H1 (cell line): ENCODE measurements at regions not wholly inside any gene's neighbourhood (a gene's known extent, or its start where the extent isn't known, plus 50 kb on each side); places are given as distances from the start of the nearest gene placed in this dataset.
"Not testable (repeated sequence)": the region's sequence is repeated elsewhere in the genome, so short reads cannot be mapped to it uniquely, and the experiment has no call there.

Experiments
- CTCF ChIA-PET: fragments of 300-600 bp; sonication (Branson Sonifier 250); formaldehyde crosslinking; loops from one replicate; lab custom pipeline; 2021; ENCODE audit not compliant: partially characterized antibody; lab: Charles Lee
- POLR2A ChIA-PET: fragments of 300-600 bp; sonication (Branson Sonifier 250); formaldehyde crosslinking; loops from one replicate; lab custom pipeline; 2021; ENCODE audit warnings: inconsistent platforms; ENCODE audit not compliant: partially characterized antibody; lab: Charles Lee
- DNase-seq, 2 experiments: peaks; one replicate each; pipeline versions ENCODE4 v3.0.0 to v3.0.0-alpha.2; 2010 to 2022; ENCODE audit warnings: low spot score in 2 of 2, low read depth in 1 of 2, mixed read lengths in 1 of 2
- FAIRE-seq: peaks from 2 replicates; lab custom pipeline; 2011; peaks lifted over from hg19 to GRCh38; lab: Jason Lieb, UNC
- H2AFZ ChIP-seq: 2 replicates; pipeline ENCODE4 v1.8.1; 2012; ENCODE audit warnings: low read length, inconsistent platforms
- H2AK5ac ChIP-seq: 2 replicates; pipeline ENCODE4 v1.6.1; 2013; ENCODE audit warnings: low read depth, low read length
- H2BK120ac ChIP-seq: replicated peaks from 2 replicates; pipeline ENCODE3; 2013; ENCODE audit warnings: low read depth, low read length, inconsistent platforms
- H2BK12ac ChIP-seq: 2 replicates; pipeline ENCODE4 v1.6.1; 2013; ENCODE audit warnings: low read depth, low read length
- H2BK15ac ChIP-seq: 2 replicates; pipeline ENCODE4 v1.6.1; 2013; ENCODE audit warnings: low read length
- H2BK20ac ChIP-seq: 2 replicates; pipeline ENCODE4 v1.6.1; 2013; ENCODE audit warnings: low read length
- H2BK5ac ChIP-seq: 2 replicates; pipeline ENCODE4 v1.6.1; 2013; ENCODE audit warnings: low read depth, low read length
- H3K14ac ChIP-seq: 2 replicates; pipeline ENCODE4 v1.6.1; 2013; ENCODE audit warnings: inconsistent platforms; ENCODE audit not compliant: insufficient read length
- H3K18ac ChIP-seq: 2 replicates; pipeline ENCODE4 v1.6.1; 2013; ENCODE audit warnings: low read length; ENCODE audit errors: extremely low read depth
- H3K23ac ChIP-seq: 2 replicates; pipeline ENCODE4 v1.6.1; 2013; ENCODE audit warnings: inconsistent platforms; ENCODE audit not compliant: insufficient read length
- H3K23me2 ChIP-seq: 2 replicates; pipeline ENCODE4 v1.6.1; 2013; ENCODE audit warnings: low read depth, low read length
- H3K27ac ChIP-seq: 2 replicates; pipeline ENCODE4 v1.6.1; 2011; ENCODE audit warnings: low read depth, low read length, inconsistent platforms
- H3K27me3 ChIP-seq, 4 experiments: replicated peaks in 1 of 4; 1 replicate in 1 of 4; 2 replicates in 3 of 4; pipeline versions ENCODE4 v1.6.1 to v1.8.1; 2011 to 2013; ENCODE audit warnings: low read length in 3 of 4, mild to moderate bottlenecking in 3 of 4, inconsistent platforms in 2 of 4, mixed read lengths in 2 of 4, moderate library complexity in 1 of 4; ENCODE audit not compliant: control insufficient read depth in 3 of 4, insufficient read depth in 3 of 4; ENCODE audit errors: extremely low read depth in 1 of 4
- H3K36me3 ChIP-seq, 4 experiments: 2 replicates each; pipeline versions ENCODE4 v1.6.1 to v1.8.1; 2011 to 2013; ENCODE audit warnings: mild to moderate bottlenecking in 4 of 4, low read length in 3 of 4, moderate library complexity in 2 of 4, control low read depth in 1 of 4, inconsistent platforms in 1 of 4; ENCODE audit not compliant: insufficient read depth in 4 of 4, control insufficient read depth in 2 of 4
- H3K4ac ChIP-seq: replicated peaks from 2 replicates; pipeline ENCODE3; 2013; ENCODE audit warnings: low read length, low read depth, mixed read lengths, inconsistent platforms; ENCODE audit not compliant: insufficient read length
- H3K4me1 ChIP-seq, 4 experiments: replicated peaks in 1 of 4; 1 replicate in 1 of 4; 2 replicates in 3 of 4; pipeline versions ENCODE4 v1.6.1 to v1.8.1; 2011 to 2013; ENCODE audit warnings: low read length in 3 of 4, inconsistent platforms in 2 of 4, mixed read lengths in 1 of 4; ENCODE audit not compliant: insufficient read depth in 4 of 4, control insufficient read depth in 3 of 4
- H3K4me2 ChIP-seq, 2 experiments: 2 replicates each; pipeline versions ENCODE4 v1.6.1 to v1.8.1; 2011 to 2013; ENCODE audit warnings: low read depth in 2 of 2, low read length in 2 of 2, control low read depth in 1 of 2, inconsistent platforms in 1 of 2, mild to moderate bottlenecking in 1 of 2; ENCODE audit not compliant: insufficient read depth in 1 of 2
- H3K4me3 ChIP-seq, 4 experiments: fragments of 200-600, 300-600 bp in 1 of 4; sonication (generic), shearing (Covaris generic), sonication (Bioruptor Twin) in 1 of 4; 2 replicates each; pipeline versions ENCODE4 v1.5.1 to v1.8.1; 2011 to 2016; ENCODE audit warnings: low read length in 4 of 4, low read depth in 3 of 4, control low read depth in 2 of 4, inconsistent platforms in 2 of 4, mild to moderate bottlenecking in 2 of 4, mixed read lengths in 1 of 4, moderate library complexity in 1 of 4; ENCODE audit not compliant: insufficient read depth in 2 of 4; ENCODE audit errors: extremely low read depth in 1 of 4
- H3K56ac ChIP-seq: replicated peaks from 2 replicates; pipeline ENCODE3; 2013; ENCODE audit warnings: low read depth, mild to moderate bottlenecking, mixed read lengths, low read length, inconsistent platforms; ENCODE audit not compliant: insufficient read length
- H3K79me1 ChIP-seq: 2 replicates; pipeline ENCODE4 v1.6.1; 2013; ENCODE audit warnings: low read depth, low read length, control low read depth
- H3K79me2 ChIP-seq, 2 experiments: 2 replicates each; pipeline versions ENCODE4 v1.6.1 to v1.8.1; 2012 to 2013; ENCODE audit warnings: low read length in 2 of 2, mild to moderate bottlenecking in 2 of 2, inconsistent platforms in 1 of 2; ENCODE audit not compliant: insufficient read depth in 2 of 2, control insufficient read depth in 1 of 2
- H3K9ac ChIP-seq, 4 experiments: replicated peaks in 1 of 4; 1 replicate in 1 of 4; 2 replicates in 3 of 4; pipeline versions ENCODE4 v1.6.1 to v1.8.1; 2011 to 2013; ENCODE audit warnings: low read depth in 3 of 4, low read length in 3 of 4, control low read depth in 2 of 4, mild to moderate bottlenecking in 2 of 4, moderate library complexity in 2 of 4, inconsistent platforms in 1 of 4; ENCODE audit errors: extremely low read depth in 1 of 4
- H3K9me3 ChIP-seq, 2 experiments: 2 replicates each; pipeline versions ENCODE4 v1.6.1 to v1.8.1; 2012 to 2013; ENCODE audit warnings: mild to moderate bottlenecking in 2 of 2, moderate library complexity in 2 of 2, control low read depth in 1 of 2, inconsistent platforms in 1 of 2, low read depth in 1 of 2, low read length in 1 of 2, mixed read lengths in 1 of 2; ENCODE audit not compliant: insufficient read depth in 2 of 2
- H4K20me1 ChIP-seq, 2 experiments: replicated peaks in 1 of 2; 2 replicates each; pipeline versions ENCODE3 to v1.8.1; 2011 to 2013; ENCODE audit warnings: inconsistent platforms in 2 of 2, low read length in 2 of 2, mild to moderate bottlenecking in 1 of 2; ENCODE audit not compliant: insufficient read depth in 2 of 2, control insufficient read depth in 1 of 2
- H4K5ac ChIP-seq: 2 replicates; pipeline ENCODE4 v1.6.1; 2013; ENCODE audit warnings: low read length, low read depth, mixed read lengths, inconsistent platforms; ENCODE audit not compliant: insufficient read length
- H4K8ac ChIP-seq: 2 replicates; pipeline ENCODE4 v1.8.0; 2013; ENCODE audit warnings: mild to moderate bottlenecking, moderate library complexity, low read length, inconsistent platforms; ENCODE audit not compliant: insufficient read depth; ENCODE audit errors: extremely low read depth
- H4K91ac ChIP-seq: replicated peaks from 2 replicates; pipeline ENCODE3; 2013; ENCODE audit warnings: low read length, mixed read lengths, inconsistent platforms; ENCODE audit not compliant: insufficient read length
- WGBS, 2 experiments: shearing (Covaris generic) in 1 of 2; methylation state at CpG; one replicate each; pipeline versions ENCODE4 v1.1.6 to v1.1.7; 2013 to 2015; ENCODE audit warnings: low lambda C conversion rate in 2 of 2, mixed read lengths in 2 of 2, inconsistent platforms in 1 of 2, low coverage in 1 of 2, missing lambda C conversion rate in 1 of 2; ENCODE audit not compliant: insufficient replicate concordance in 2 of 2, insufficient coverage in 1 of 2, insufficient read length in 1 of 2; ENCODE audit errors: extremely low coverage in 1 of 2, missing lambda C conversion rate in 1 of 2; 5-methylcytosine and 5-hydroxymethylcytosine counted together

DNA sequence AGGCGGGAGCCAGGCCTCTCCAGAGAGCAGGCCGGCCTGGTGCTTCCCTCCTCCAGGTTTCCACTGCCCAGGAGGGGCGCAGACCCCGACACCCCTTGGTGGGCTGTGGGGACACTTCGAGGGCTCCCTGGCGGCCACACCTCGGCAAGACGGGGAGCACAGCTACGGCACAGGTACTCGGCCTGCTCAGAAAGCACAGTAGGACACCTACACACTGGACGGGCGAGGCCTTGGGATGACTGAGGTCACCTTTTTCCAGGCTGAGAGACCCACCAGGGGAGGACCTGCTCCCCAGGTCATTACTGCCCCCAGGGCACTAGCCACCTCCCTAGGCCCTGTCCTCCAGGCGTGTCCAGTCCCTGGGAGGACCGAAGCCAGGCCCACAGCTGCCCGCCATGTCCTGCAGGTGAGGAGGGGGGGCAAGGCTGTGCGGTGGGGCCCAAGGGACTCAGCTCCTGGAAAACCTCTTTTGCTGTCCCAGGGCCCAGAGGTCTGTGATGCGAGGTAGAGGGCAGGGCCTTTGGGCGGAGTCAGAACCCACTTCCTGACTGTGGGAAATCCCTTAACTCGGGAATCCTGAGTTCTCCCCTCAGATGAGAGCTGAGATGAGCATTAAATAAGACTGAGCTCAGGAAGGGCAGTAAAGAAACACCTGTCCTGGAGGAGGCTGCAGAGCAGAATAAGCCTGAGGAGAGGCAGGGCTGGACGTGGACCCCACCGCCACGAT lies 126.1 kb upstream of the MTLN start:
- H3K14ac ChIP-seq, H2AK5ac ChIP-seq, FAIRE-seq, H2BK15ac ChIP-seq, H3K9ac ChIP-seq, H3K36me3 ChIP-seq, H4K91ac ChIP-seq, H2BK20ac ChIP-seq, H3K27me3 ChIP-seq, H3K4me3 ChIP-seq, H3K4me1 ChIP-seq, POLR2A ChIA-PET, H2BK12ac ChIP-seq, H3K79me1 ChIP-seq, H3K56ac ChIP-seq, CTCF ChIA-PET, H2BK120ac ChIP-seq, DNase-seq, H3K23me2 ChIP-seq, H4K20me1 ChIP-seq, H3K4ac ChIP-seq, H3K27ac ChIP-seq, H3K9me3 ChIP-seq, H3K23ac ChIP-seq, H4K5ac ChIP-seq, H3K4me2 ChIP-seq, H3K79me2 ChIP-seq, H2BK5ac ChIP-seq, H3K18ac ChIP-seq, H2AFZ ChIP-seq, H4K8ac ChIP-seq: not testable (repeated sequence)
- 75% methylated on average over 5 of the region's 22 CpGs; no CpG with 5 or more reads in 1 of the 2 experiments for WGBS, 2 experiments

DNA sequence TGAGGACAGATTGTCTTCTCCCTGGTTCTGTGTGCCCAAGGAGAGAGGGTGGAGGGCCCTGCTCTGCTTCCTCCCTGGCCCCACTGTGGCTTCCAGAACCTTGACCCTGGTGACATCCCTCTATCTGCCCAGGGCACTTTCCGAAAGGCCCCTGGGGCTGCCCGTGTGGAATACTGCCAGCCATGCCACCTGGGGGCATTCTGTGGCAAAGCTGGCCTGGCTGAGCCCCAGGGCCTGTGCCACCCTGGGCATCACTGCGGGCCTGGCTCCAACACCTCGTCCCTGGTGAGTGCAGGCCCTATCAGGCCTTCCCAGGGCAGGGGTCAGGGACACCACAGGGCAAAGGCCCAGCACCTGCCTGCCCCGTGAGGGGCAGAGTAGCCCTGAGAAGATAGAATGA lies 123.7 kb upstream of the MTLN start:
- not testable (repeated sequence) for FAIRE-seq, H2BK5ac ChIP-seq
- no CpG with 5 or more reads among the region's 5 CpGs for WGBS, 2 experiments

More for the DNA sequence above, 123.7 kb upstream of the MTLN start:
- H4K8ac ChIP-seq, H2BK12ac ChIP-seq, H4K5ac ChIP-seq, H2AFZ ChIP-seq, H3K4me3 ChIP-seq, H3K36me3 ChIP-seq, H2BK120ac ChIP-seq, H3K27me3 ChIP-seq, H3K4ac ChIP-seq, H3K23ac ChIP-seq, CTCF ChIA-PET, DNase-seq, H3K23me2 ChIP-seq, H3K14ac ChIP-seq, H3K56ac ChIP-seq, H3K9ac ChIP-seq, H3K4me2 ChIP-seq, H3K79me2 ChIP-seq, H3K18ac ChIP-seq, H3K27ac ChIP-seq, POLR2A ChIA-PET, H3K4me1 ChIP-seq, H4K20me1 ChIP-seq, H3K79me1 ChIP-seq, H2BK20ac ChIP-seq, H3K9me3 ChIP-seq, H4K91ac ChIP-seq, H2BK15ac ChIP-seq, H2AK5ac ChIP-seq: not testable (repeated sequence)
